GM18505 (cell line): ENCODE measurements at regions not wholly inside any gene's neighbourhood (a gene's known extent, or its start where the extent isn't known, plus 50 kb on each side); places are given as distances from the start of the nearest gene placed in this dataset.
"Not testable (repeated sequence)": the region's sequence is repeated elsewhere in the genome, so short reads cannot be mapped to it uniquely, and the experiment has no call there.

Experiments
- ATAC-seq: cut with Tn5 transposase; IDR thresholded peaks from one replicate; pipeline ENCODE4 v1.9.1; 2021; ENCODE audit not compliant: unreplicated experiment
- POLR2A ChIP-seq: IDR thresholded peaks from 4 replicates; pipeline ENCODE4 v1.6.1; 2011; ENCODE audit warnings: borderline replicate concordance; ENCODE audit not compliant: insufficient read depth, insufficient read length; ENCODE audit errors: extremely low read depth

- no peak for TF ChIP-seq POLR2A
- no peak for ATAC-seq
Observed at GRCh38 chr4:123640824-123641223, 244.2 kb downstream of the SPRY1 start.

GRCh38 chr4:123643691-123644090 lies 247.1 kb downstream of the SPRY1 start:
- TF ChIP-seq POLR2A, result no peak
- no peak for ATAC-seq

GRCh38 chr4:123649250-123649644 lies 252.7 kb downstream of the SPRY1 start:
- TF ChIP-seq POLR2A, result no peak
- ATAC-seq, result peak; percentile 93

- TF ChIP-seq POLR2A, result no peak
- ATAC-seq, result peak; percentile 44
Observed at GRCh38 chr4:123649645-123650391, 253.2 kb downstream of the SPRY1 start.

- ATAC-seq, result no peak
- no peak for TF ChIP-seq POLR2A
Observed at GRCh38 chr4:123651066-123651465, 254.5 kb downstream of the SPRY1 start.

GRCh38 chr4:123651536-123652180 lies 255.1 kb downstream of the SPRY1 start:
- no peak for TF ChIP-seq POLR2A
- no peak for ATAC-seq

- no peak for ATAC-seq
- no peak for TF ChIP-seq POLR2A
Observed at GRCh38 chr4:123652476-123652875, 255.9 kb downstream of the SPRY1 start.

GRCh38 chr4:123653236-123653635 lies 256.6 kb downstream of the SPRY1 start:
- no peak for ATAC-seq
- no peak for TF ChIP-seq POLR2A

- ATAC-seq, result not testable (repeated sequence)
Observed at GRCh38 chr4:123656746-123657294, 260.2 kb downstream of the SPRY1 start.

- ATAC-seq, result not testable (repeated sequence)
Observed at GRCh38 chr4:123657606-123658005, 261.0 kb downstream of the SPRY1 start.

- ATAC-seq, result no peak
- TF ChIP-seq POLR2A, result no peak
Observed at GRCh38 chr4:123659262-123659661, 262.7 kb downstream of the SPRY1 start.

GRCh38 chr4:123659730-123660129 lies 263.1 kb downstream of the SPRY1 start:
- no peak for TF ChIP-seq POLR2A

GRCh38 chr4:123661080-123661737 lies 264.6 kb downstream of the SPRY1 start:
- ATAC-seq, result no peak
- TF ChIP-seq POLR2A, result no peak

More at GRCh38 chr4:123659730-123660129, 263.1 kb downstream of the SPRY1 start:
- no peak for ATAC-seq

- TF ChIP-seq POLR2A, result no peak
- no peak for ATAC-seq
Observed at GRCh38 chr4:123662827-123663226, 266.2 kb downstream of the SPRY1 start.
